ENCODE measurements at regions not wholly inside any gene's neighbourhood (a gene's known extent, or its start where the extent isn't known, plus 50 kb on each side); places are given as distances from the start of the nearest gene placed in this dataset.
"Not testable (repeated sequence)": the region's sequence is repeated elsewhere in the genome, so short reads cannot be mapped to it uniquely, and the experiment has no call there.

GRCh38 chr1:867550-867949 is 56.2 kb upstream of the SAMD11 start:
- H3K27ac ChIP-seq (ENCODE audit: low read depth, low read length); H2BK15ac ChIP-seq (replicated peaks; ENCODE audit: low read depth); H3K9ac ChIP-seq (ENCODE audit: low read length); H3K23ac ChIP-seq (ENCODE audit: low read length); H2BK120ac ChIP-seq (ENCODE audit: low read depth, low read length); H4K5ac ChIP-seq (ENCODE audit: low read length); H3K36me3 ChIP-seq (ENCODE audit: control insufficient read depth, insufficient read depth, low read length); H3K79me1 ChIP-seq (ENCODE audit: low read length); H2AK5ac ChIP-seq (ENCODE audit: low read length); H3K4me2 ChIP-seq (ENCODE audit: low read length); DNase-seq; H2BK5ac ChIP-seq (ENCODE audit: low read length); H3K4me1 ChIP-seq (ENCODE audit: control insufficient read depth, low read depth, low read length); H3K4me3 ChIP-seq (ENCODE audit: low read length); H3K18ac ChIP-seq (ENCODE audit: low read length); H3K27me3 ChIP-seq (ENCODE audit: insufficient read depth, low read length, poor library complexity); H3K4ac ChIP-seq (ENCODE audit: low read depth, low read length); H3K56ac ChIP-seq (ENCODE audit: low read length); H3K79me2 ChIP-seq (ENCODE audit: control insufficient read depth, insufficient read depth, low read length); H4K8ac ChIP-seq (ENCODE audit: low read depth, low read length): not testable (repeated sequence)
- WGBS (ENCODE audit: extremely low coverage, insufficient coverage, low lambda C conversion rate), result no CpG with 5 or more reads among the region's 4 CpGs

- no peak overlapping the region for H2BK120ac ChIP-seq (ENCODE audit: low read depth, low read length)
Observed at GRCh38 chr1:869499-870244, 54.1 kb upstream of the SAMD11 start.

More at GRCh38 chr1:869499-870244, 54.1 kb upstream of the SAMD11 start:
- Histone ChIP-seq H3K36me3 (ENCODE audit: control insufficient read depth, insufficient read depth, low read length) (no peaks in the 10 kb centered on the region), H4K5ac (ENCODE audit: low read length) (no peak overlapping the region), H3K27me3 (ENCODE audit: insufficient read depth, low read length, poor library complexity) (no peaks in the 10 kb centered on the region), H2BK15ac (replicated peaks; ENCODE audit: low read depth) (no peak overlapping the region), H3K4me3 (ENCODE audit: low read length) (no peak overlapping the region), H3K4ac (ENCODE audit: low read depth, low read length) (no peak overlapping the region), H3K18ac (ENCODE audit: low read length) (no peak overlapping the region), H3K79me1 (ENCODE audit: low read length) (no peaks in the 10 kb centered on the region), H3K4me2 (ENCODE audit: low read length) (no peak overlapping the region), H3K56ac (ENCODE audit: low read length) (no peak overlapping the region), H4K8ac (ENCODE audit: low read depth, low read length) (no peak overlapping the region), H2AK5ac (ENCODE audit: low read length) (no peak overlapping the region), H2BK5ac (ENCODE audit: low read length) (no peak overlapping the region), H3K4me1 (ENCODE audit: control insufficient read depth, low read depth, low read length) (no peaks in the 10 kb centered on the region), H3K27ac (ENCODE audit: low read depth, low read length) (no peak overlapping the region), H3K79me2 (ENCODE audit: control insufficient read depth, insufficient read depth, low read length) (no peaks in the 10 kb centered on the region), H3K23ac (ENCODE audit: low read length) (no peak overlapping the region), H3K9ac (ENCODE audit: low read length) (no peak overlapping the region)
- no CpG with 5 or more reads among the region's 55 CpGs for WGBS (ENCODE audit: extremely low coverage, insufficient coverage, low lambda C conversion rate)
- peak; percentile 33 for DNase-seq
